Stimulated activated naive CD8-positive, alpha-beta T cell treated with anti-CD3 and anti-CD28 coated beads, Interleukin-15, amount 100 ng/mL, for 72 hours (primary cell): ENCODE measurements at regions not wholly inside any gene's neighbourhood (a gene's known extent, or its start where the extent isn't known, plus 50 kb on each side); places are given as distances from the start of the nearest gene placed in this dataset.

Experiments used
- ATAC-seq: fragments of 150-1000 bp; cut with Tn5 transposase; 2 replicates; pipeline ENCODE4 v1.10.0; 2021; ENCODE audit warnings: mild to moderate bottlenecking, moderate library complexity
- DNase-seq, 2 donors: peaks; one replicate each; pipeline ENCODE4 v3.0.0; 2021 to 2022
- H3K27ac Mint-ChIP-seq, 2 donors: one replicate each; pipeline ENCODE4 v1.8.0; 2022; ENCODE audit warnings: mild to moderate bottlenecking in 2 of 2, mixed read lengths in 2 of 2, moderate library complexity in 2 of 2
- H3K27me3 Mint-ChIP-seq: one replicate; pipeline ENCODE4 v1.8.0; 2022; ENCODE audit warnings: mixed read lengths
- H3K4me1 Mint-ChIP-seq: one replicate; pipeline ENCODE4 v1.8.0; 2022; ENCODE audit warnings: mild to moderate bottlenecking, mixed read lengths
- H3K4me3 Mint-ChIP-seq, 2 donors: one replicate each; pipeline ENCODE4 v1.8.0; 2022; ENCODE audit warnings: mild to moderate bottlenecking in 2 of 2, mixed read lengths in 2 of 2, moderate library complexity in 1 of 2
- H3K9me3 Mint-ChIP-seq, 2 donors: one replicate each; pipeline ENCODE4 v1.8.0; 2022; ENCODE audit warnings: mixed read lengths in 2 of 2

DNA sequence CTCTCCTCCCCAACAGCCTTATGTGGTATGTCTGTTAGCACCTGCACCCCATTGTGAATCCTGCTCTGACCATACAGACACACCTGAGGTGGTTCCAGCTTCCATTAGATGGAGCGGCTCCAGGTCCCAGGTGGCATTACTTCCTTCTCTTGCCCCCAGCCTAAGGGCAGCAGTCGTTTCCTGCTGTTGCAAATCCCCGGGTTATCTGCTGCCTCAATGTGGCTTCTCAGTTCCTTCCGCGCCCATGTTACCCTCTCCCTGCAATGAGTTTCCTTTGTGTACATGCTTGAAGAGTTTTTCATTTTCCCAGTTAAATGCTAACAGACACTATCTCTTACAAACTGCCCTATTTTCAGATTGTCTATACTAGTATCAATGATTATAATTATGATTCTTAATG is 62.8 kb upstream of the PRKCQ start:
- H3K27me3 Mint-ChIP-seq: no peaks in the 10 kb centered on the region
- H3K9me3 Mint-ChIP-seq: no peaks in the 10 kb centered on the region
- peak overlapping the region in 1 of 2 donors; percentile 93 for H3K27ac Mint-ChIP-seq
- peaks cover 66% of the 10 kb centered on the region for H3K4me1 Mint-ChIP-seq
- peak; percentile 34 for ATAC-seq
- peak overlapping the region; percentile 26 to 56 for H3K4me3 Mint-ChIP-seq
- no peak for DNase-seq

- Mint-ChIP-seq H3K27me3 (no peaks in the 10 kb centered on the region), H3K27ac (no peak overlapping the region), H3K4me1 (peaks cover 70% of the 10 kb centered on the region), H3K9me3 (no peaks in the 10 kb centered on the region), H3K4me3 (no peak overlapping the region)
- ATAC-seq (no peak), DNase-seq (no peak)
These were observed 60.5 kb upstream of the PRKCQ start for GRCh38 chr10:6640433-6641040.

GRCh38 chr10:6637053-6637452 is 57.0 kb upstream of the PRKCQ start:
- Mint-ChIP-seq H3K4me1 (peaks cover 46% of the 10 kb centered on the region), H3K4me3 (no peak overlapping the region), H3K27ac (no peak overlapping the region), H3K27me3 (no peaks in the 10 kb centered on the region), H3K9me3 (no peaks in the 10 kb centered on the region)
- ATAC-seq (no peak), DNase-seq (no peak)

GRCh38 chr10:6635784-6636183 is 55.7 kb upstream of the PRKCQ start:
- peak overlapping the region; percentile 4 to 81 for H3K27ac Mint-ChIP-seq
- DNase-seq: no peak
- no peaks in the 10 kb centered on the region for H3K9me3 Mint-ChIP-seq
- H3K4me1 Mint-ChIP-seq: peaks cover 44% of the 10 kb centered on the region
- peak; percentile 48 for ATAC-seq
- H3K27me3 Mint-ChIP-seq: no peaks in the 10 kb centered on the region
- H3K4me3 Mint-ChIP-seq: peak overlapping the region; percentile 42 to 62
